Activated T-cell treated with anti-CD3 and anti-CD28 coated beads for 4 hours (primary cell): ENCODE measurements at regions not wholly inside any gene's neighbourhood (a gene's known extent, or its start where the extent isn't known, plus 50 kb on each side); places are given as distances from the start of the nearest gene placed in this dataset.

ENCODE experiments used
- DNase-seq: peaks from one replicate; pipeline ENCODE4 v3.0.0-alpha.2; 2020

DNA sequence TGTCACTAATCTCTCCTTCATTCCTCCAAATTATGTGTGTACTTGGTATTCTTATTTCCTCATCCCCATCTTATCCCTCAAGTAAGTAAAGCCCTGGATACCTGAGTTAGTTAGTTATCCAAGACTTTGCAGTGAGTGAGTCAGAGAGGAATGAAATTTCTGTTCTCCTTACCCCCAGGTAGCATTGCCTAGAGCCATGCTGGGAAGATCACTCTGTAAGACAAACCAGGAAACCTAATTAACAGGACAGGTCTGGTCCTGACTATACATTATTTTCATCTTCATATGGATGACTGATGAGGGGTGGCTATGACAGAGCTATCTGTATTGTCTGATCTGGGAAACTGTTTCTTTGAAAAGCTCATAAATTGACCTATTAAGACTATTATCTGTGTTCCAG, 55.0 kb upstream of the ITGA6 start:
- DNase-seq, result no peak

DNA sequence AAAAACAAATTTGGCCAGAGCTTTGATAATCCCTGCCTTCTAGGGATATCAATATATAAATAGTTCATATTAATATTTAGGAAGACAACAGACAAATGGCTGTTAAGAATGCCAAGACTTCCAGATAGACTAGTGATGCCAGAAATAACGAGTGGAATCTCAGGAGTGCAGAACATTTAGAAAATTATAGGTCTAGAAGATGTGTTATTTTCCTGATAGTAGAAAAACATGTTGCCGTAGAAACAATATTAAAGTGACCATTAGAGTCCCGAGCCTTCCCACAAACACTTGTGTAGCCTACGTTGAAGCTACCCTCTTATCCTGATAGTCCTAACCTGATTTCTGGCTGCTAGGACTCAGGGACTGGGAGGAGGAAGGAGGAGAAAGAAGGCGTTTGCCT, 54.3 kb upstream of the ITGA6 start:
- no peak for DNase-seq

GRCh38 chr2:172373766-172374165, 53.6 kb upstream of the ITGA6 start:
- DNase-seq, result no peak

- DNase-seq, result no peak
Observed at GRCh38 chr2:172374318-172375240, 52.8 kb upstream of the ITGA6 start.

GRCh38 chr2:172375251-172375650, 52.1 kb upstream of the ITGA6 start:
- DNase-seq, result no peak

- no peak for DNase-seq
Observed at GRCh38 chr2:172376016-172376415, 51.4 kb upstream of the ITGA6 start.

- DNase-seq, result no peak
Observed at GRCh38 chr2:172376505-172377125, 50.8 kb upstream of the ITGA6 start.

- no peak for DNase-seq
Observed at GRCh38 chr2:172377408-172377807, 50.0 kb upstream of the ITGA6 start.
